ENCODE measurements at regions not wholly inside any gene's neighbourhood (a gene's known extent, or its start where the extent isn't known, plus 50 kb on each side); places are given as distances from the start of the nearest gene placed in this dataset.
A peak's percentile ranks its signal among the peaks of the same experiment; 100 is the strongest.
"Not testable (repeated sequence)": the region's sequence is repeated elsewhere in the genome, so short reads cannot be mapped to it uniquely, and the experiment has no call there.

DNA sequence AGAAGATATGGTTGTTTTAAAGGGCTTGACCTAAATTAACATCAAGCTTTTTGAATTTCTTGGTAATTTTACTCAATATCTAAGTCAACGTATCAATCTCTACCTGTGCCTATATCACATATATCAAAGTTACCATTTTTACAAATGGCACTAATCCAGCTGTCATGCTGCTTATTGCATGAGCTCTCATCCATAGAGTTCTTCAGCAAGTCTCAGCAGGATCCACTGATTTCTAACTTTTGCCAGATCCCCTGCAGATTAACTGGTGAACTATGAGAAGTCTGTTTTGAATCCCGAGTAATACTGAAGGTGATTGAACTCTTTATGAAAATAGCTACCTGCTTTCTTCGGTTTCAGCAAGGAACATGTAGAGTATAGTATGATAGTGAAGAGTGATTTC is 1239.8 kb upstream of the ACO1 start:
- TF ChIP-seq POLR2A (IDR thresholded peaks at IDR 0.05; ENCODE audit: low read length) (no peak), GATA1 (IDR thresholded peaks at IDR 0.05; ENCODE audit: low read depth, low read length) (no peak)
- DNase-seq, result no peak

DNA sequence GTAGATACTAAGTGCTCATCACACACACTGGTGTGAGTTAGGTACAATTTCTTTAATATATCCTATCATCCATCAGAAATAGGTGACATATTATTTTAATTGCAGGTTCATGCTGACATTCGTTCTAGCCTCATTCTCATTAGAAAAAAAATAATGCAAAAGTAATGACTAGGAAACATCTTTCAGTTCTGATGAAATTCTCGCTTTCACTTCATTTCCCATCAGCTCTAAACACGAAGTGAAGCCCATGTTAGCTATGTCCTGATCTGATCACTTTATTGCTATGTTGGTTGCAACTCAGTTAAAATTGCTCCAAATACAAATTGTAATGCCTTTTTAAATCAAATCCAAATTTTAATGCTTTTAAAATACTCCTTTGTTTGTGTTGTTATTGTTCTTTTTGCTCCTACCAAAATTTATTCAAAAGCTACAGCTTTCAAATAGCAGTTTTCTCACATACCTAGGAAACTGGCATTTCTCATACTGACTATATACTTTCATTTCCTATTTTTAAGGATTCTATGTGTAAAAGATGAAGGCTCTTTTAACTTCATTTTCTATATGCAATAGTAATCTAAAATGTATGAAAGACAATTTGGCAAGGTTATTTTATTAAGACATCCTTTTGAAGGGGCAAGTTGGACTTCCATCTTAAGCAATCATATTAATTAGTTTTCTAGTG is 1237.8 kb upstream of the ACO1 start:
- TF ChIP-seq GATA1 (IDR thresholded peaks at IDR 0.05; ENCODE audit: low read depth, low read length) (no peak), POLR2A (IDR thresholded peaks at IDR 0.05; ENCODE audit: low read length) (no peak)
- no peak for DNase-seq

DNA sequence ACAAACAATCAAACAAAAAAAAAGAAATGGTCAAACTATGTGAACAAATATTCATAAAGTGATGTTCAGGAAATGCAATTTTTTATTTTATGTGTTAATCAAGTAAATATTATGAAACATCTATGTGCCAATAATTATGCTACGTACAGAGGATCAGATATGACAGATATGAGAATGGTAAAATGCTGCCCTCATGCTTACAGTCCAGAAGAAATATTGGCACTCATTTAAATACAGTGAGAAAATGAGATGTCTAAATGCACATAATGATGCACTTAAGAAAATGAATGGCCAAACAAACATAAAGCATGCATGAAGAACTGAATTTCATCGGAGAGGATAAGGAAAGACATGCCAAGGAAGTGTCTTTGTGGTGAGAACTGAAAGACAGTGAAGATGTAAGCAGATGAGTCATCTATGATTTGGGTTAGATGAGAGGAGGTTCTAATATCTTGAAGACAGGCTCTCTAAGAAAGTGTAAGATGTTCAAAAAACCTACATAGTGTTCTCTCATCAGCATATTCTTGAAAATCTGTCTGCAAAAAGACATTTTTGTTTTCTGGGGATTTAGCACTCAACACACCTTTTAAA is 1231.1 kb upstream of the ACO1 start:
- no peak for DNase-seq
- no peak for TF ChIP-seq POLR2A (IDR thresholded peaks at IDR 0.05; ENCODE audit: low read length)
- TF ChIP-seq GATA1 (IDR thresholded peaks at IDR 0.05; ENCODE audit: low read depth, low read length), result no peak

GRCh38 chr9:31166516-31166915 is 1217.9 kb upstream of the ACO1 start:
- DNase-seq, result no peak
- TF ChIP-seq POLR2A (IDR thresholded peaks at IDR 0.05; ENCODE audit: low read length), result no peak
- TF ChIP-seq GATA1 (IDR thresholded peaks at IDR 0.05; ENCODE audit: low read depth, low read length), result no peak

DNA sequence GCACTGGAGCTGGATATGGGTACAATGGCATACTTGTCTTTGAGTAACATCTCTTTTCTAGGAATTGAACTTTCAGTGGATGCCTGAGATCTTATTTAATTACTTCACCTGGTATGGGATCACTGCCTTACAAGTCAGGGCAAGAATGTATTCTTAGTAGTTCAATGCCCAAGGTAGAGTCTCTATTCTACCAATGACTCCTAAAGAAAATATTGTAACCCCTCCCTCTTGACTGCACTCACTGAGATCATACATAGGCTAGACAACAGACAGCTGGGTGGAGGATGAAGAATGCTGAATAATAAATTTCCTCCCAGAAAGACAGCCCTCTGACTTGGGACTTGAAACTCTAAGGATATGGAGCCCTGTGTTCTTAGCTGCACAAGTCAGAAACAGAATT is 1216.3 kb upstream of the ACO1 start:
- TF ChIP-seq GATA1 (IDR thresholded peaks at IDR 0.05; ENCODE audit: low read depth, low read length) (no peak), POLR2A (IDR thresholded peaks at IDR 0.05; ENCODE audit: low read length) (no peak)
- no peak for DNase-seq

DNA sequence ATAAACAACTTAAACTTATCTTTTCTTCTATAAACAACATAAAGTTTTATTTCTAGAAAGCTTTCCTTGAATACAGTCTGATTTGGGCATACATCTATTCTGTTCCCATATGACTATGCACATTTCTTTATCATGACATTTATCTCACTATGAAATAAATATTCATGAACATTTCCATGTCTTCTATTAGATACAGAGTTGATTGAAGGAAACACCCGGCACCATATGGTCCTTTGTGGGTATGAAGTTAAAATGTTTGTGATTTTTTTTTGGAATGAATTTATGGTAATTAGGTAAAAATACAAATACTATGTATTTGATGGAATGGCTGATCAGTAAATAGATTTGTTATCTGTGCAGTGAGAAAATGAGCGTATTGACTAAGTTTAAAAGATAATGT is 1209.8 kb upstream of the ACO1 start:
- DNase-seq, result no peak
- TF ChIP-seq POLR2A (IDR thresholded peaks at IDR 0.05; ENCODE audit: low read length) (no peak), GATA1 (IDR thresholded peaks at IDR 0.05; ENCODE audit: low read depth, low read length) (no peak)

DNA sequence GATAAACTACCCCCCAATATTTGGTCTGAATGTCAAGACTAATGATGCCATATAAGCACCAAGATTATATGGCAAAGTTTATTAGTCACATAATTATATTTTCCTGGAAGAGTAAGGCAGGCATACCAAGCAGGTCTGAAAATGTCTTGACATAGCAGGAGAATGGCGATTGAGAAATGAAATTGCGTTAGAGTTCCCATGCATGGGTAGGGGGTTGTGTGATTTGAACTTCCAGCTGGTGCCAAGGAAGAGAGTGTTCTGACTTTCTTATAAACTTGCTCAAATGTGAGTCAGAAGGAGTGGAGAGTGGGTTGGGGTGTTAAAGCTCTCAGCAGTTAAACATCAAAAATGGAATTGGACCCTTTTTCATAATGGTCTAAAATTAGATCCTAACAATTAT is 1200.6 kb upstream of the ACO1 start:
- no peak for DNase-seq
- TF ChIP-seq POLR2A (IDR thresholded peaks at IDR 0.05; ENCODE audit: low read length) (no peak), GATA1 (IDR thresholded peaks at IDR 0.05; ENCODE audit: low read depth, low read length) (no peak)

GRCh38 chr9:31185831-31186230 is 1198.6 kb upstream of the ACO1 start:
- no peak for DNase-seq
- TF ChIP-seq GATA1 (IDR thresholded peaks at IDR 0.05; ENCODE audit: low read depth, low read length), result no peak
- no peak for TF ChIP-seq POLR2A (IDR thresholded peaks at IDR 0.05; ENCODE audit: low read length)

DNA sequence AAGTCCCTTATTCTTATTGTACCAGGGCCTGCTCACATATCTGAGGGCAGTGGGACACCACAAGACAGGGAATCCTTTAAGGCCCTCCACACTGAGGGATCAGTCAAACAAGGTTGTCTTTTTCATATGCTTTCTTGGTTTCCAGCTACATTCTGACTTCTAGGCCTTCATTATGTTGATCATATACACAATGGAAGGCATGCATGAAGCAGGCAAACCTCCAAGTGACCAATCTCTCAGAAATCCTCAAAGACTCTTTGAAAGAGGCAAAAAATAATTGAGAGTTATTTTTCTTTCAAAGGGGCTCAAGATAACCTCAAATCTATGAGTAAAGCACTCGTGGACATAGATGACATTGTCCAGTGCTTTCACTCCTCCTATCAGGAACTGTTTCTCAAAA is 1195.9 kb upstream of the ACO1 start:
- DNase-seq, result no peak
- TF ChIP-seq GATA1 (IDR thresholded peaks at IDR 0.05; ENCODE audit: low read depth, low read length) (no peak), POLR2A (IDR thresholded peaks at IDR 0.05; ENCODE audit: low read length) (no peak)

- no peak for TF ChIP-seq POLR2A (IDR thresholded peaks at IDR 0.05; ENCODE audit: low read length)
- TF ChIP-seq GATA1 (IDR thresholded peaks at IDR 0.05; ENCODE audit: low read depth, low read length), result no peak
- DNase-seq, result peak; percentile 42 to 74
Observed at GRCh38 chr9:31210978-31211570, 1173.4 kb upstream of the ACO1 start.

- not testable (repeated sequence) for DNase-seq
Observed at GRCh38 chr9:31229976-31230375, 1154.5 kb upstream of the ACO1 start.

GRCh38 chr9:31232485-31232884 is 1152.0 kb upstream of the ACO1 start:
- DNase-seq, result no peak
- TF ChIP-seq POLR2A (IDR thresholded peaks at IDR 0.05; ENCODE audit: low read length), result no peak
- no peak for TF ChIP-seq GATA1 (IDR thresholded peaks at IDR 0.05; ENCODE audit: low read depth, low read length)

DNA sequence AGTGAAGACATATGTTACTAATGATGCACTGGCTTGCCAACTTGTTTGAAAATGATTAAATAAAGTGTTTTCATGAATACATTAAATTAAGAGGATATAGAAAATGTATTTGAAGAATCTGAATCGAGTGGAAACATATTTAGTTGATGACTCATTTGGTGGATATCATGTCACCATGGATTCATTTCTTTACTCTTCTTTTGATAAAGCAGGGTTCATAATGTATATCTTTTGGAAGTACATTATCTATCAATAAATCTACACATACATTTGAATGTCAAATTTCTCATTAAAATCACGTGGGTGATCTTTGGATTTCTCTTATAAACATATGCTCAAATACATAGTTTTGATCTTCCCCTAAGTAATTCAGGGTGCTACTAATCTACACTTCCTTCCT is 1148.1 kb upstream of the ACO1 start:
- DNase-seq, result no peak

DNA sequence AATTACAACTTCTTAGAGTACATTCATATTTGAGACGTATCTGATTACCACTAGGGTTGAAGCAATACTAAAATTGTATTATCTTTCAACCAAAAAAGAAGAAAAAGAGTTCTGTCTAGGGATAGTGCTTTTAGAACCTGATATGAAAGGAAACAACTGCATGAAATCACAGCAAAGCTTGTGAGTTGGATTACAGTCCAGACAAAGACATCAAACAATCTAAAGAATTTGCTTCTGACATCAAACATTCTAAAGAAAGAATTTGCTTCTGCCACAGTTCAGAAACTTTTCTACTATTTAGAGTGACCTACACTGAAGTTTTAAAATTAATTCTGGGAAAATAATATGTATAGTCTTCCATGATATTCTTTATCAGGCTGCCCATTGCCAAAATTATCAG is 1141.1 kb upstream of the ACO1 start:
- TF ChIP-seq GATA1 (IDR thresholded peaks at IDR 0.05; ENCODE audit: low read depth, low read length) (no peak), POLR2A (IDR thresholded peaks at IDR 0.05; ENCODE audit: low read length) (no peak)
- DNase-seq, result no peak

More for the DNA sequence above, 1148.1 kb upstream of the ACO1 start:
- TF ChIP-seq POLR2A (IDR thresholded peaks at IDR 0.05; ENCODE audit: low read length) (no peak), GATA1 (IDR thresholded peaks at IDR 0.05; ENCODE audit: low read depth, low read length) (no peak)

DNA sequence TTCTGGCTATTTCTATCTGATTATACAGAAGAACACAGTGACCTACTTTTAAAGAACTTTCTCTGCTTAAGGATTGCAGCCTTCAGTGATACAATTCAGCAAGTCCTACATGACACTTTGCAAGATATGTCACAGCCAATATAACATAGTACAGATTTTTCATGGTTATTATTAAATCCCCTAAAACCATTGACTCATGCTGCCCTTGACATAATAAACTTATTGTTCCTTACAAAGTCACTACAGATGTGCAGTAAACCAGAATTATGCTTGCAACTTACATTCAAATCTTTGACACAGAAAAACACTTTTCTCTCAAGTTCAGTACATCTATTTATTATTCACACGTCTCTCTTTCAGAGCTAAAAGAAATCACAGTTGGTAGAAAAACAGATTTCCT is 1136.3 kb upstream of the ACO1 start:
- no peak for DNase-seq

More for the DNA sequence above, 1136.3 kb upstream of the ACO1 start:
- TF ChIP-seq GATA1 (IDR thresholded peaks at IDR 0.05; ENCODE audit: low read depth, low read length), result no peak
- TF ChIP-seq POLR2A (IDR thresholded peaks at IDR 0.05; ENCODE audit: low read length), result no peak

Measured in erythroblast (primary cell).